Pancreas (tissue), 10 donors: ENCODE measurements at regions not wholly inside any gene's neighbourhood (a gene's known extent, or its start where the extent isn't known, plus 50 kb on each side); places are given as distances from the start of the nearest gene placed in this dataset.

Experiments
- ATAC-seq, 4 donors: fragments of 200-7000 bp; cut with Tn5 transposase; one replicate each; pipeline versions ENCODE4 v1.8.0 to v1.9.1; 2020; ENCODE audit warnings: mild to moderate bottlenecking in 4 of 4, moderate library complexity in 4 of 4
- DNase-seq, 6 donors: peaks; one replicate each; pipeline ENCODE4 v3.0.0-alpha.2; 2020
- FAIRE-seq: peaks from 2 replicates; lab custom pipeline; 2012; peaks lifted over from hg19 to GRCh38; lab: Jason Lieb, UNC
- H3K27ac ChIP-seq, 4 donors: fragments of 200-600 bp; sonication (generic); 1 replicate in 3 of 4; 2 replicates in 1 of 4; pipeline versions ENCODE4 v1.5.0 to v1.8.0; 2020
- H3K27me3 ChIP-seq, 4 donors: fragments of 200-600 bp; one replicate each; pipeline ENCODE4 v1.8.0; 2021
- H3K36me3 ChIP-seq, 3 donors: fragments of 200-600 bp; sonication (generic) in 1 of 3; one replicate each; pipeline versions ENCODE4 v1.5.0 to v1.8.0; 2020 to 2021
- H3K4me1 ChIP-seq, 3 donors: fragments of 200-600 bp; one replicate each; pipeline ENCODE4 v1.8.0; 2021
- H3K4me3 ChIP-seq, 4 donors: fragments of 200-600 bp; sonication (generic) in 2 of 4; one replicate each; pipeline versions ENCODE4 v1.5.0 to v1.8.0; 2020 to 2021
- H3K9me3 ChIP-seq, 4 donors: fragments of 200-600 bp; one replicate each; pipeline ENCODE4 v1.8.0; 2021
- WGBS, 2 donors: extraction: QIAGEN DNeasy Blood & Tissue Kit; methylation state at CpG; one replicate each; pipeline ENCODE4 v1.1.7; 2013; 5-methylcytosine and 5-hydroxymethylcytosine counted together
- intact Hi-C, 3 donors: fragments of 100-400 bp; cut with DNase I; formaldehyde crosslinking; loops; one replicate each; pipeline versions ENCODE4 v1.11.1 to v1.14.2; 2022
- TF ChIP-seq, protein P1 (sequence below), 4 donors: fragments of 200-600 bp; sonication (generic) in 3 of 4; IDR thresholded peaks; one replicate each; pipeline versions ENCODE4 v1.5.0 to v1.8.0; 2021; ENCODE audit warnings: antibody characterized with exemption in 4 of 4
- donor health status: healthy with polysubstance abuse.
- donor health status: DM: no; HTN: no; CAD: no; lungs with moderate emphysema.
- donor health status: DM: no; HTN: no; CAD: no.
- donor health status: control.
- donor health status: control.
- donor health status: Bipolar disorder and iron deficiency.
- donor health status: DM: yes; HTN: yes; CAD: no.
- donor health status: DM: no; HTN: no; CAD: no.
- donor health status: DM: no; HTN: no; CAD: no.
- donor health status: DM: yes; HTN: yes; CAD: no.

DNA sequence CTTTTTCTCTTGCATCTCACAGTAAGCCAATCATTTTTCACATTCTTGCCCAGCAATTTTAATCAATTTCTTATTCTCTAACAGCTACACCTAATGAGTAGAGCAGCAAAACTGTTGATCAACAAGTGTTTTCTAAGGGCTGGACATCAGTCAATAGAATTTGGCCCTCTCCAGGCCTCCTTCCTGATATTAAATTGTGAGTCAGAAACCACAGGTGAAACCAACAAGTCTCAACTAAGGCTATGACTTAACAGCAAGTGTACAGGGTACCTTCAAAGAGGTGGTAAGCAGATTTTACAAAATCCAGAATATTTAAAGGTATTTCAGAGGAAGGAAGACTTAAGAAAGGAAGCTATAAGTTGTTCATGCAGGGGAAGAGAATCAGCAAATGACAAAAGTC, 156.5 kb upstream of the ARHGAP24 start:
- H3K27me3 ChIP-seq: no peaks in the 10 kb centered on the region
- TF ChIP-seq, protein P1, sequence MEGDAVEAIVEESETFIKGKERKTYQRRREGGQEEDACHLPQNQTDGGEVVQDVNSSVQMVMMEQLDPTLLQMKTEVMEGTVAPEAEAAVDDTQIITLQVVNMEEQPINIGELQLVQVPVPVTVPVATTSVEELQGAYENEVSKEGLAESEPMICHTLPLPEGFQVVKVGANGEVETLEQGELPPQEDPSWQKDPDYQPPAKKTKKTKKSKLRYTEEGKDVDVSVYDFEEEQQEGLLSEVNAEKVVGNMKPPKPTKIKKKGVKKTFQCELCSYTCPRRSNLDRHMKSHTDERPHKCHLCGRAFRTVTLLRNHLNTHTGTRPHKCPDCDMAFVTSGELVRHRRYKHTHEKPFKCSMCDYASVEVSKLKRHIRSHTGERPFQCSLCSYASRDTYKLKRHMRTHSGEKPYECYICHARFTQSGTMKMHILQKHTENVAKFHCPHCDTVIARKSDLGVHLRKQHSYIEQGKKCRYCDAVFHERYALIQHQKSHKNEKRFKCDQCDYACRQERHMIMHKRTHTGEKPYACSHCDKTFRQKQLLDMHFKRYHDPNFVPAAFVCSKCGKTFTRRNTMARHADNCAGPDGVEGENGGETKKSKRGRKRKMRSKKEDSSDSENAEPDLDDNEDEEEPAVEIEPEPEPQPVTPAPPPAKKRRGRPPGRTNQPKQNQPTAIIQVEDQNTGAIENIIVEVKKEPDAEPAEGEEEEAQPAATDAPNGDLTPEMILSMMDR (IDR thresholded peaks at IDR 0.05): no peak
- H3K4me3 ChIP-seq: no peak overlapping the region
- no peaks in the 10 kb centered on the region for H3K9me3 ChIP-seq
- DNase-seq (no peak), ATAC-seq (no peak), FAIRE-seq (no peak)
- H3K27ac ChIP-seq: no peak overlapping the region
- H3K4me1 ChIP-seq: no peaks in the 10 kb centered on the region
- intact Hi-C loops: no loop called here
- H3K36me3 ChIP-seq: no peaks in the 10 kb centered on the region

DNA sequence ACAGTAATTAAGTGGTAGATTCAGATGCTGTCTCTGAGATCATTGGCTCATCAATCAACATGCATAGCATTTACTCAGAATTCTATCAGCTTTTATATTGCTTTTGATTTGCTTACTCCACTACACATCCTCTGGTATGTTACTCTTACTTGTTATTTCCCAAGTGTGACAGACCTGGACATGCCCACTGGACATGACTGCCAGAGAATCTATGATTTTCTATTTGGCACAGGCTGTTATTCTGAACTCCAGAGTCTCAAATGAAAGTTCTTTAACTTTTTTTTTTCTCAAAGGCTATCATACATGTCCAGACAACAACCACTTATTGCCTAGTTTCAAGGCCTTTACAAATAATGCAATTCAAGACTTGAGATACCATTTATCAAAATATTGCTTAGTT, 116.1 kb upstream of the ARHGAP24 start:
- H3K9me3 ChIP-seq: no peaks in the 10 kb centered on the region
- H3K36me3 ChIP-seq: no peaks in the 10 kb centered on the region
- no peak for DNase-seq
- no peak overlapping the region for H3K4me3 ChIP-seq
- TF ChIP-seq, protein P1 (IDR thresholded peaks at IDR 0.05): no peak
- intact Hi-C loops: no loop called here
- ATAC-seq: no peak
- H3K27ac ChIP-seq: no peak overlapping the region
- H3K27me3 ChIP-seq: no peaks in the 10 kb centered on the region
- H3K4me1 ChIP-seq: no peaks in the 10 kb centered on the region
- FAIRE-seq: no peak

DNA sequence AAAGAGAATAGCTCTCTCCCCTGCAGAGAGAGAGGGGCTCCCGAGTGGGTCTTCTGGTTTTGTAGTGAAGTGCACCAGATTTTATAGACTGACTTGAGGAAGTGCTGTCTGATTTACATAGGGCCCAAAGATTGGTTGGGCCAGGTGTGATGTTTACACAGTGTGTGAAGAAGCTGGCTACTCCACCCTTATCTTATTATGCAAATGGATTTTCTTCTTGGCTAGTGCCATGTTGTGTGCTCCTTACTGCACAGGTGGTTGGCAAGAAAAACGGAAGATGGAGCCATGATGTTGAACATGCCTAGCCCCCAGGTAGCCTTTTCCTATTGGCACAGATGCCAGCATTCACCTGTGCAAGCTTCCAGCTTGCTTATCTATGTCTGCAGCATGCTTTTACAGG, 112.4 kb upstream of the ARHGAP24 start:
- Histone ChIP-seq H3K27ac (no peak overlapping the region), H3K9me3 (no peaks in the 10 kb centered on the region), H3K36me3 (no peaks in the 10 kb centered on the region), H3K4me3 (no peak overlapping the region), H3K4me1 (peaks cover 0 to 9% (median 0%) of the 10 kb centered on the region in 3 donors), H3K27me3 (no peaks in the 10 kb centered on the region)
- ATAC-seq (peak in 2 of 4 donors; percentile 70 to 71), FAIRE-seq (no peak), DNase-seq (peak in 2 of 6 donors; percentile 6 to 13)
- intact Hi-C loops: no loop called here
- TF ChIP-seq, protein P1 (IDR thresholded peaks at IDR 0.05): no peak
- WGBS, 2 donors: 38 to 52% methylated on average over 2 of the region's 2 CpGs

DNA sequence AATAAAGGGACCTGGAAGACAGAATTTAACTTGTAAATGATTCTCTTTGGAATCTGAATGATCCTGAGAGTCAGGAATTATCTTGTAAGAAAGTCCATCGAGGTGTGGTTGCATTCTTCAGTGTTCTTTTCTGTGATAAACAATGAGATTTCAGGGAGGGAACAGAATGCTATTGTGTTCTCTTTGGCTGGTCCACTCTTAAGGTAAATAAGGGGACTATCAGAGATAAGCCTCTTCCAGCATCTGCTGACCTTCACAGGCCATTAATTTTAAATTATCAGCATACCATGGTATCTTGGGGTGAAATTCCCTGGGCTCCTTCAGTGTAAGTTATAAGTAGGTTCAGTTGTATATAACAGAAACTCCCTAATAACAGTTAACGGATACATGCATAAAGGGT, 107.1 kb upstream of the ARHGAP24 start:
- peaks cover 0 to 9% (median 8%) of the 10 kb centered on the region in 3 donors for H3K4me1 ChIP-seq
- H3K36me3 ChIP-seq: no peaks in the 10 kb centered on the region
- FAIRE-seq: no peak
- H3K27ac ChIP-seq: peak overlapping the region in 1 of 4 donors; percentile 14
- H3K9me3 ChIP-seq: no peaks in the 10 kb centered on the region
- intact Hi-C loops: no loop called here
- no peaks in the 10 kb centered on the region for H3K27me3 ChIP-seq
- WGBS, 2 donors: 19 to 29% methylated on average over 2 of the region's 2 CpGs
- peak in 3 of 4 donors; percentile 46 to 70 (median 66) for ATAC-seq
- DNase-seq: peak in 1 of 6 donors; percentile 16
- TF ChIP-seq, protein P1 (IDR thresholded peaks at IDR 0.05): no peak
- no peak overlapping the region for H3K4me3 ChIP-seq

DNA sequence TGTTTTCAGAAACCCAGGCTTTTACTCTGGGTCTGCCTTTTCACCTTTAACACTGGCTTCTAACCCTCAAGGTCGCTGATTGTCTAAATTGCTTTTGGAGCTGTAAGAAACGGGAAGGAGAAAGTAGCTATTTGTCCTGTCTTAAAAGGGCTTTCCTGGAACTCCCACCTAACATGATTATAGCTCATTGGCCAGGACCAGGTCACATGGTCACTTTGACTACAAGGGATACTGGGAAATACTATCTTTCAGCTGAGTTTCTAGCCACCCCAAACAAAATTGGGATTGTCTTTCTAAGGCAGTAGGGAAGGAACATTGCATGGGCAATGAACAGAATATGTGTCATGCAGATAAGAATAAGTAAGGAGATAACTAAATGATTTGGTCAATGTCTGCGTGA, 106.7 kb upstream of the ARHGAP24 start:
- FAIRE-seq (no peak), ATAC-seq (peak in 2 of 4 donors; percentile 32 to 57), DNase-seq (no peak)
- peaks cover 0 to 9% (median 8%) of the 10 kb centered on the region in 3 donors for H3K4me1 ChIP-seq
- no peaks in the 10 kb centered on the region for H3K36me3 ChIP-seq
- 21 to 25% methylated on average over 3 of the region's 3 CpGs for WGBS, 2 donors
- H3K27me3 ChIP-seq: no peaks in the 10 kb centered on the region
- intact Hi-C loops: no loop called here
- no peak overlapping the region for H3K4me3 ChIP-seq
- no peaks in the 10 kb centered on the region for H3K9me3 ChIP-seq
- TF ChIP-seq, protein P1 (IDR thresholded peaks at IDR 0.05): no peak
- H3K27ac ChIP-seq: peak overlapping the region in 1 of 4 donors; percentile 14
